ENCODE measurements at regions not wholly inside any gene's neighbourhood (a gene's known extent, or its start where the extent isn't known, plus 50 kb on each side); places are given as distances from the start of the nearest gene placed in this dataset.
"Not testable (repeated sequence)": the region's sequence is repeated elsewhere in the genome, so short reads cannot be mapped to it uniquely, and the experiment has no call there.

GRCh38 chr18:10604182-10604581 lies 78.4 kb downstream of the NAPG start:
- Histone ChIP-seq H3K4me3 (ENCODE audit: low read depth, low read length) (no peak overlapping the region), H3K36me3 (ENCODE audit: control insufficient read depth, insufficient read depth, low read length) (no peaks in the 10 kb centered on the region), H3K27me3 (ENCODE audit: control insufficient read depth, insufficient read depth, low read length) (no peaks in the 10 kb centered on the region)
- TF ChIP-seq CTCF (IDR thresholded peaks at IDR 0.05; ENCODE audit: insufficient read depth, low read length, severe bottlenecking), result no peak
- DNase-seq (ENCODE audit: low read depth), result no peak
- no peak for FAIRE-seq

GRCh38 chr18:10606881-10607280 lies 81.1 kb downstream of the NAPG start:
- FAIRE-seq, result peak; percentile 50
- DNase-seq (ENCODE audit: low read depth); H3K36me3 ChIP-seq (ENCODE audit: control insufficient read depth, insufficient read depth, low read length); H3K4me3 ChIP-seq (ENCODE audit: low read depth, low read length); H3K27me3 ChIP-seq (ENCODE audit: control insufficient read depth, insufficient read depth, low read length): not testable (repeated sequence)

- not testable (repeated sequence) for DNase-seq (ENCODE audit: low read depth); H3K36me3 ChIP-seq (ENCODE audit: control insufficient read depth, insufficient read depth, low read length); H3K4me3 ChIP-seq (ENCODE audit: low read depth, low read length); H3K27me3 ChIP-seq (ENCODE audit: control insufficient read depth, insufficient read depth, low read length); FAIRE-seq
Measured at GRCh38 chr18:10607332-10608248, 81.8 kb downstream of the NAPG start.

GRCh38 chr18:10608450-10608849 lies 82.6 kb downstream of the NAPG start:
- DNase-seq (ENCODE audit: low read depth); H3K36me3 ChIP-seq (ENCODE audit: control insufficient read depth, insufficient read depth, low read length); H3K4me3 ChIP-seq (ENCODE audit: low read depth, low read length); FAIRE-seq; H3K27me3 ChIP-seq (ENCODE audit: control insufficient read depth, insufficient read depth, low read length): not testable (repeated sequence)

DNA sequence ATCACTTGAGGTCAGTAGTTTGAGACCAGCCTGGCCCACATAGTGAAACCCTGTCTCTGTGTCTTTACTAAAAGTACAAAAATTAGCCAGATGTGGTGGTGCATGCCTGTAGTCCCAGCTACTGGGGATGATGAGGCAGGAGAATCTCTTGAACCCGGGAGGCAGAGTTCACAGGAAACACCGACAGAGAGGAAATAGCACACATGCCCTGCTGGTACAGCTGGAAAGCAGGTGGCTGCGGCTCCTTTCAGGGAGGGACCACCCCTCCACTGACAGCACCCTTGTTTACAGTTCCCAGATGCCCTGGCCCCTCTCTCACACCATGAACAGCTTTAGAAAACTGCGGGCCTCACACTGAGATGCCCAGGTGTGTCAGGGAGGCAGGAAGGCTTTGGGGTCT lies 83.2 kb downstream of the NAPG start:
- not testable (repeated sequence) for H3K27me3 ChIP-seq (ENCODE audit: control insufficient read depth, insufficient read depth, low read length); DNase-seq (ENCODE audit: low read depth); H3K36me3 ChIP-seq (ENCODE audit: control insufficient read depth, insufficient read depth, low read length); FAIRE-seq; H3K4me3 ChIP-seq (ENCODE audit: low read depth, low read length)

GRCh38 chr18:10613226-10613625 lies 87.4 kb downstream of the NAPG start:
- H3K4me3 ChIP-seq (ENCODE audit: low read depth, low read length); FAIRE-seq; H3K27me3 ChIP-seq (ENCODE audit: control insufficient read depth, insufficient read depth, low read length); DNase-seq (ENCODE audit: low read depth); H3K36me3 ChIP-seq (ENCODE audit: control insufficient read depth, insufficient read depth, low read length): not testable (repeated sequence)

- peak; percentile 30 for DNase-seq (ENCODE audit: low read depth)
- H3K4me3 ChIP-seq (ENCODE audit: low read depth, low read length); H3K36me3 ChIP-seq (ENCODE audit: control insufficient read depth, insufficient read depth, low read length); H3K27me3 ChIP-seq (ENCODE audit: control insufficient read depth, insufficient read depth, low read length): not testable (repeated sequence)
- peak; percentile 43 for FAIRE-seq
Measured at GRCh38 chr18:10616714-10617113, 90.9 kb downstream of the NAPG start.

DNA sequence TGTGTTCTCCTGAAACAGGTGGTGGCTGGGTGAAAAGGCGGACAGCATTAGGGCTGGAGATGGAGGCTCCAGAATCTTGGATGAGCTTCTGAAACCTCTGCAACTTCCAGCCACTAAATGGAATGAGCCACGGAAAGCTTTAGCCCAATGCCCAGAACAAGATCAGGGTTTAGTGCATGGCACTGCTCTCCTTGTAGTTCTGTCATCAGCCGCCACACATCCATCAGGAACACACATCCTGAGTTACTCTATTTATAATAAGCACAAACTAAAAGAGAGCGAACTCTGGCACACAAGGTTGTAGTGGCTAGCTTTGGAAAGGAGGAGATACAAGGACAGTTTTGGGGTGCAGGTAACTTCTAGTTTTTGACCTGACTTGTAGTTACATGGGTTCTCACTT lies 93.0 kb downstream of the NAPG start:
- not testable (repeated sequence) for H3K27me3 ChIP-seq (ENCODE audit: control insufficient read depth, insufficient read depth, low read length); FAIRE-seq; H3K36me3 ChIP-seq (ENCODE audit: control insufficient read depth, insufficient read depth, low read length); H3K4me3 ChIP-seq (ENCODE audit: low read depth, low read length); DNase-seq (ENCODE audit: low read depth)

GRCh38 chr18:10619280-10619679 lies 93.5 kb downstream of the NAPG start:
- not testable (repeated sequence) for H3K4me3 ChIP-seq (ENCODE audit: low read depth, low read length); FAIRE-seq; H3K36me3 ChIP-seq (ENCODE audit: control insufficient read depth, insufficient read depth, low read length); H3K27me3 ChIP-seq (ENCODE audit: control insufficient read depth, insufficient read depth, low read length); DNase-seq (ENCODE audit: low read depth)

GRCh38 chr18:10619833-10620232 lies 94.0 kb downstream of the NAPG start:
- FAIRE-seq; H3K36me3 ChIP-seq (ENCODE audit: control insufficient read depth, insufficient read depth, low read length); H3K27me3 ChIP-seq (ENCODE audit: control insufficient read depth, insufficient read depth, low read length); DNase-seq (ENCODE audit: low read depth); H3K4me3 ChIP-seq (ENCODE audit: low read depth, low read length): not testable (repeated sequence)

Data from bronchial epithelial cell (primary cell).